SK-N-SH (cell line): ENCODE measurements at regions not wholly inside any gene's neighbourhood (a gene's known extent, or its start where the extent isn't known, plus 50 kb on each side); places are given as distances from the start of the nearest gene placed in this dataset.

Experiments used
- CTCF ChIA-PET: fragments of 300-600, 350-600 bp; formaldehyde crosslinking; extraction: SDS; loops from one replicate; lab custom pipeline; 2021; lab: Yijun Ruan, JAX
- POLR2A ChIA-PET: fragments of 350-600 bp; sonication (Branson Sonifier 250); formaldehyde crosslinking; extraction: SDS; loops from one replicate; lab custom pipeline; 2020; ENCODE audit warnings: antibody characterized with exemption, inconsistent platforms; lab: Yijun Ruan, JAX
- DNase-seq: peaks from one replicate; pipeline ENCODE4 v3.0.0; 2012
- H2AFZ ChIP-seq: fragments of 200-600 bp; sonication (generic); 2 replicates; pipeline ENCODE4 v1.8.1; 2016; ENCODE audit warnings: antibody characterized with exemption, mild to moderate bottlenecking, low read depth
- H3F3A ChIP-seq: fragments of 200-600 bp; sonication (generic); replicated peaks from 2 replicates; pipeline ENCODE3; 2016; ENCODE audit warnings: antibody characterized with exemption, mild to moderate bottlenecking; ENCODE audit not compliant: insufficient read depth
- H3K27ac ChIP-seq, 2 experiments: fragments of 200-500 bp in 1 of 2; fragments of 200-600 bp in 1 of 2; sonication (Bioruptor generic) in 1 of 2; sonication (generic), shearing (Covaris generic) in 1 of 2; 2 replicates each; pipeline versions ENCODE4 v1.5.1 to v1.6.1; 2014 to 2016; ENCODE audit warnings: low read depth in 2 of 2, inconsistent platforms in 1 of 2, low read length in 1 of 2, mild to moderate bottlenecking in 1 of 2, mixed read lengths in 1 of 2
- H3K27me3 ChIP-seq: fragments of 200-600 bp; sonication (generic), shearing (Covaris generic); 2 replicates; pipeline ENCODE4 v1.6.1; 2016; ENCODE audit warnings: mixed run types; ENCODE audit not compliant: insufficient read depth
- H3K36me3 ChIP-seq, 2 experiments: fragments of 200-500 bp in 1 of 2; fragments of 200-600 bp in 1 of 2; sonication (Bioruptor generic) in 1 of 2; sonication (generic) in 1 of 2; replicated peaks in 1 of 2; 2 replicates each; pipeline versions ENCODE3 to v1.5.1; 2014 to 2016; ENCODE audit warnings: low read length in 1 of 2, mild to moderate bottlenecking in 1 of 2; ENCODE audit not compliant: insufficient read depth in 2 of 2, control insufficient read depth in 1 of 2
- H3K4me1 ChIP-seq, 2 experiments: fragments of 200-500 bp in 1 of 2; fragments of 200-600 bp in 1 of 2; sonication (Bioruptor generic) in 1 of 2; sonication (generic), shearing (Covaris generic) in 1 of 2; 2 replicates each; pipeline versions ENCODE4 v1.5.1 to v1.6.1; 2014 to 2016; ENCODE audit warnings: low read depth in 1 of 2, low read length in 1 of 2, mixed run types in 1 of 2; ENCODE audit not compliant: insufficient read depth in 2 of 2, control insufficient read depth in 1 of 2
- H3K4me2 ChIP-seq: fragments of 200-600 bp; sonication (generic), shearing (Covaris generic); 2 replicates; pipeline ENCODE4 v1.6.1; 2017; ENCODE audit warnings: mixed run types
- H3K4me3 ChIP-seq, 2 experiments: fragments of 200-500 bp in 1 of 2; fragments of 200-600 bp in 1 of 2; sonication (Bioruptor generic) in 1 of 2; sonication (generic), shearing (Covaris generic) in 1 of 2; 2 replicates each; pipeline versions ENCODE4 v1.5.1 to v1.8.1; 2014 to 2016; ENCODE audit warnings: low read depth in 2 of 2, inconsistent platforms in 1 of 2, low read length in 1 of 2, mild to moderate bottlenecking in 1 of 2, mixed read lengths in 1 of 2, moderate library complexity in 1 of 2
- H3K79me2 ChIP-seq: fragments of 200-600 bp; sonication (generic); 2 replicates; pipeline ENCODE4 v1.8.1; 2017; ENCODE audit warnings: mild to moderate bottlenecking; ENCODE audit not compliant: insufficient read depth
- H3K9ac ChIP-seq: fragments of 200-600 bp; sonication (generic); 2 replicates; pipeline ENCODE4 v1.6.1; 2017; ENCODE audit warnings: mixed run types
- H3K9me2 ChIP-seq: fragments of 200-600 bp; sonication (generic); 2 replicates; pipeline ENCODE4 v1.6.1; 2017; ENCODE audit warnings: mixed run types
- H3K9me3 ChIP-seq: fragments of 200-600 bp; sonication (generic); 2 replicates; pipeline ENCODE4 v1.6.1; 2017; ENCODE audit warnings: mixed run types, mild to moderate bottlenecking, moderate library complexity
- H4K20me1 ChIP-seq: fragments of 200-600 bp; sonication (generic); 2 replicates; pipeline ENCODE4 v1.6.1; 2017; ENCODE audit warnings: mild to moderate bottlenecking, mixed run types; ENCODE audit not compliant: insufficient read depth
- EZH2phosphoT487 ChIP-seq: fragments of 200-600 bp; sonication (generic); IDR thresholded peaks from 2 replicates; pipeline ENCODE4 v1.6.1; 2017; ENCODE audit warnings: low read depth, mixed run types, mild to moderate bottlenecking, antibody characterized with exemption, moderate library complexity, borderline replicate concordance
- FOXJ3 ChIP-seq: sonication (generic); formaldehyde crosslinking; IDR thresholded peaks from 2 replicates; pipeline ENCODE4 v1.5.1; 2020; ENCODE audit warnings: mild to moderate bottlenecking, missing genetic modification reagents
- FOXM1 ChIP-seq: IDR thresholded peaks from 2 replicates; pipeline ENCODE4 v1.4.0; 2012; ENCODE audit warnings: low read depth, mild to moderate bottlenecking
- GATA2 ChIP-seq: sonication (generic); formaldehyde crosslinking; IDR thresholded peaks from 2 replicates; pipeline ENCODE4 v1.5.0; 2020; ENCODE audit warnings: mild to moderate bottlenecking, missing genetic modification reagents
- IRF3 ChIP-seq: fragments of 150-350 bp; IDR thresholded peaks from 2 replicates; pipeline ENCODE4 v1.6.1; 2016; ENCODE audit warnings: mild to moderate bottlenecking, low read depth, low read length
- NFIC ChIP-seq: IDR thresholded peaks from 2 replicates; pipeline ENCODE4 v1.4.0; 2012; ENCODE audit warnings: borderline replicate concordance
- NRF1 ChIP-seq: IDR thresholded peaks from 2 replicates; pipeline ENCODE4 v1.6.1; 2012; ENCODE audit warnings: low read depth, mild to moderate bottlenecking, low read length
- RCOR1 ChIP-seq: fragments of 150-350 bp; IDR thresholded peaks from 2 replicates; pipeline ENCODE4 v1.6.1; 2017; ENCODE audit warnings: antibody characterized with exemption, low read length
- REST ChIP-seq: IDR thresholded peaks from 2 replicates; pipeline ENCODE4 v1.6.1; 2012; ENCODE audit warnings: mild to moderate bottlenecking, low read depth, low read length, moderate library complexity
- SIN3A ChIP-seq: IDR thresholded peaks from 2 replicates; pipeline ENCODE4 v1.6.1; 2012; ENCODE audit warnings: low read depth, mild to moderate bottlenecking, low read length, moderate library complexity, borderline replicate concordance
- SMC3 ChIP-seq: IDR thresholded peaks from 2 replicates; pipeline ENCODE4 v1.6.1; 2012; ENCODE audit warnings: low read depth, low read length, improper control_type of control experiment
- USF1 ChIP-seq: IDR thresholded peaks from 2 replicates; pipeline ENCODE4 v1.4.0; 2012; ENCODE audit warnings: low read depth, borderline replicate concordance
- WGBS: methylation state at CpG from one replicate; pipeline ENCODE4 v1.1.6; 2017; ENCODE audit warnings: low lambda C conversion rate; 5-methylcytosine and 5-hydroxymethylcytosine counted together

- CTCF ChIA-PET: no interaction called here
These were observed 579.6 kb downstream of the AMY1C start for GRCh38 chr1:104329278-104329677.

More at GRCh38 chr1:104329278-104329677, 579.6 kb downstream of the AMY1C start:
- TF ChIP-seq NRF1: no peak
- no peak for TF ChIP-seq SIN3A
- TF ChIP-seq REST: no peak
- no peak for TF ChIP-seq IRF3
- no peak for TF ChIP-seq NFIC
- no peak for TF ChIP-seq GATA2 (CRISPR knock-in tag)
- TF ChIP-seq SMC3: no peak
- TF ChIP-seq FOXJ3 (CRISPR knock-in tag): no peak
- TF ChIP-seq EZH2phosphoT487: no peak
- TF ChIP-seq RCOR1: no peak
- no peak for TF ChIP-seq USF1
- TF ChIP-seq FOXM1: no peak
- Histone ChIP-seq H3K79me2 (no peaks in the 10 kb centered on the region), H3K4me1 (no peaks in the 10 kb centered on the region), H2AFZ (no peak overlapping the region), H3F3A (no peaks in the 10 kb centered on the region), H3K27ac (no peak overlapping the region), H3K4me3 (no peak overlapping the region; a peak in 1 of 4 replicates), H4K20me1 (no peaks in the 10 kb centered on the region), H3K27me3 (no peaks in the 10 kb centered on the region), H3K36me3 (no peaks in the 10 kb centered on the region), H3K9ac (no peak overlapping the region), H3K9me2 (no peaks in the 10 kb centered on the region), H3K4me2 (no peak overlapping the region), H3K9me3 (no peaks in the 10 kb centered on the region)
- WGBS: 46% methylated on average over 4 of the region's 4 CpGs
- DNase-seq: no peak
- POLR2A ChIA-PET: no interaction called here
